CD14-positive monocyte (primary cell): ENCODE measurements at regions not wholly inside any gene's neighbourhood (a gene's known extent, or its start where the extent isn't known, plus 50 kb on each side); places are given as distances from the start of the nearest gene placed in this dataset.
"Not testable (repeated sequence)": the region's sequence is repeated elsewhere in the genome, so short reads cannot be mapped to it uniquely, and the experiment has no call there.

Experiments
- DNase-seq, 3 donors: peaks; one replicate each; pipeline ENCODE4 v3.0.0-alpha.2; 2011 to 2022
- H2AFZ ChIP-seq: 2 replicates; pipeline ENCODE4 v1.6.0; 2012; ENCODE audit warnings: mild to moderate bottlenecking, low read depth, low read length, inconsistent platforms; ENCODE audit not compliant: insufficient read depth, poor library complexity, severe bottlenecking
- H3K27ac ChIP-seq, 2 donors: 1 replicate in 1 of 2; 2 replicates in 1 of 2; pipeline ENCODE4 v1.5.1; 2012 to 2013; ENCODE audit warnings: low read length in 2 of 2, control low read depth in 1 of 2, inconsistent platforms in 1 of 2, low read depth in 1 of 2, mild to moderate bottlenecking in 1 of 2
- H3K27me3 ChIP-seq, 2 donors: one replicate each; pipeline versions ENCODE4 v1.6.0 to v1.6.1; 2011 to 2013; ENCODE audit warnings: low read length in 2 of 2; ENCODE audit not compliant: control insufficient read depth in 2 of 2, insufficient read depth in 2 of 2
- H3K36me3 ChIP-seq, 2 donors: replicated peaks in 1 of 2; 1 replicate in 1 of 2; 2 replicates in 1 of 2; pipeline versions ENCODE4 v1.5.1 to v1.6.1; 2012 to 2013; ENCODE audit warnings: low read length in 2 of 2, control low read depth in 1 of 2, inconsistent platforms in 1 of 2, mild to moderate bottlenecking in 1 of 2; ENCODE audit not compliant: insufficient read depth in 2 of 2, control insufficient read depth in 1 of 2
- H3K4me1 ChIP-seq, 2 donors: 1 replicate in 1 of 2; 2 replicates in 1 of 2; pipeline versions ENCODE4 v1.5.1 to v1.6.1; 2012 to 2013; ENCODE audit warnings: low read length in 2 of 2, control low read depth in 1 of 2, inconsistent platforms in 1 of 2, mild to moderate bottlenecking in 1 of 2, moderate library complexity in 1 of 2; ENCODE audit not compliant: insufficient read depth in 2 of 2, control insufficient read depth in 1 of 2
- H3K4me2 ChIP-seq: replicated peaks from 2 replicates; pipeline ENCODE3; 2012; ENCODE audit warnings: low read length, moderate library complexity, mild to moderate bottlenecking; ENCODE audit not compliant: poor library complexity, severe bottlenecking; ENCODE audit errors: extremely low read depth
- H3K4me3 ChIP-seq, 3 experiments: fragments of 200-600 bp in 1 of 3; sonication (generic) in 1 of 3; replicated peaks in 1 of 3; 1 replicate in 2 of 3; 2 replicates in 1 of 3; pipeline ENCODE4 v1.5.1; 2011 to 2013; ENCODE audit warnings: low read length in 3 of 3, mild to moderate bottlenecking in 3 of 3, control low read depth in 2 of 3, low read depth in 2 of 3, inconsistent platforms in 1 of 3, moderate library complexity in 1 of 3
- H3K79me2 ChIP-seq: 2 replicates; pipeline ENCODE4 v1.6.0; 2012; ENCODE audit warnings: mild to moderate bottlenecking, control low read depth, inconsistent platforms, low read length, moderate library complexity; ENCODE audit not compliant: insufficient read depth
- H3K9ac ChIP-seq: 2 replicates; pipeline ENCODE4 v1.6.0; 2017; ENCODE audit warnings: low read length, mild to moderate bottlenecking; ENCODE audit not compliant: insufficient read depth, poor library complexity, severe bottlenecking
- H3K9me3 ChIP-seq, 2 donors: replicated peaks in 1 of 2; 1 replicate in 1 of 2; 2 replicates in 1 of 2; pipeline versions ENCODE4 v1.5.1 to v1.6.1; 2012 to 2013; ENCODE audit warnings: low read length in 2 of 2, control low read depth in 1 of 2; ENCODE audit not compliant: control insufficient read depth in 1 of 2, insufficient read depth in 1 of 2
- H4K20me1 ChIP-seq: 2 replicates; pipeline ENCODE4 v1.6.0; 2012; ENCODE audit warnings: mild to moderate bottlenecking, low read length, control low read depth, moderate library complexity; ENCODE audit not compliant: insufficient read depth
- H3K27ac Mint-ChIP-seq, 7 donors: one replicate each; pipeline ENCODE4 v1.8.0; 2020; ENCODE audit warnings: mild to moderate bottlenecking in 7 of 7, mixed read lengths in 7 of 7, moderate library complexity in 6 of 7, inconsistent platforms in 2 of 7
- H3K27me3 Mint-ChIP-seq, 3 donors: one replicate each; pipeline ENCODE4 v1.8.0; 2021 to 2022; ENCODE audit warnings: low read depth in 3 of 3, mild to moderate bottlenecking in 3 of 3, mixed read lengths in 3 of 3, moderate library complexity in 3 of 3, inconsistent platforms in 1 of 3
- H3K36me3 Mint-ChIP-seq, 2 donors: one replicate each; pipeline ENCODE4 v1.8.0; 2020; ENCODE audit warnings: mixed read lengths in 2 of 2, inconsistent platforms in 1 of 2, mild to moderate bottlenecking in 1 of 2
- H3K4me1 Mint-ChIP-seq: one replicate; pipeline ENCODE4 v1.8.0; 2020; ENCODE audit warnings: mild to moderate bottlenecking, mixed read lengths
- H3K4me3 Mint-ChIP-seq, 2 donors: one replicate each; pipeline ENCODE4 v1.8.0; 2020; ENCODE audit warnings: mild to moderate bottlenecking in 2 of 2, mixed read lengths in 2 of 2, moderate library complexity in 1 of 2
- H3K9me3 Mint-ChIP-seq, 7 donors: one replicate each; pipeline ENCODE4 v1.8.0; 2020 to 2022; ENCODE audit warnings: mixed read lengths in 7 of 7, mild to moderate bottlenecking in 6 of 7, moderate library complexity in 6 of 7, inconsistent platforms in 2 of 7
- CTCF ChIP-seq: fragments of 200-600 bp; IDR thresholded peaks from one replicate; pipeline ENCODE4 v1.8.0; 2022; ENCODE audit warnings: antibody characterized with exemption, mild to moderate bottlenecking
- whole genome bisulfite sequencing: methylation state at CpG from one replicate; pipeline ENCODE4 v1.1.5; 2013; ENCODE audit warnings: missing lambda C conversion rate; ENCODE audit not compliant: insufficient coverage; 5-methylcytosine and 5-hydroxymethylcytosine counted together
- intact Hi-C, 2 donors: fragments of 100-400 bp; cut with micrococcal nuclease; formaldehyde crosslinking; loops; one replicate each; pipeline versions ENCODE4 v1.15.0 to v1.15.1; 2023

DNA sequence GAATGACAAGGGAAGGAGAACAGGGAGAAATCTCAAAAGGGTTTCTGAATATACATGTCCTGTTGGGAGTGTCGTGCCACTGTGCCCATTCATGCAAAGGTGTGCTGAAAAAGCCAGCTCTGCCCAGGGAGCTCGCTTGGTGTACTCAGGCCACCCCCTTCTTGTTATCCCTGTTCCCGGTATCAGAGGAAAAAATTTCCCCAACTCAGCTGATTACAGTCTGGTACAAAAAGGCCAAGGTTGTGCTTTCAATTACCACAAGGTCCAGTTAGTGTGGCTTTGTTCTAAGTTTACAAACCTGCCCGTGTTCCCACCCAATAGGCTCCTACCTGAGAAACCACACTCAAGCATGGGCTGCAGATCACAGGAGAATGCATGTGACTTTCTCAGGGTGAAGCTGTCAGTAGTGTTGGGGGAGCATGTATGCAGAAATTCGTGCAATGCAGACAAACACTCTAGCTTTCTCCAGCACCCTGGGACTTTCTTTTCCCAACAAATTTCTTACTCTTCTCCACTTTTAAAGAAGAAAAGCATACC is 648.5 kb downstream of the NR2F2 start:
- H2AFZ ChIP-seq = no peak overlapping the region
- H3K27ac ChIP-seq = no peak overlapping the region
- no peak overlapping the region for H3K4me2 ChIP-seq
- 80% methylated on average over 3 of the region's 5 CpGs for WGBS
- H3K36me3 Mint-ChIP-seq = no peaks in the 10 kb centered on the region
- no peak overlapping the region for H3K4me3 Mint-ChIP-seq
- no peak for TF ChIP-seq CTCF
- H3K4me1 Mint-ChIP-seq = no peaks in the 10 kb centered on the region
- H3K9me3 ChIP-seq = peaks cover 0 to 5% of the 10 kb centered on the region in 2 donors
- H3K9me3 Mint-ChIP-seq = peaks cover 0 to 7% (median 0%) of the 10 kb centered on the region in 7 donors
- no peaks in the 10 kb centered on the region for H4K20me1 ChIP-seq
- no peaks in the 10 kb centered on the region for H3K79me2 ChIP-seq
- no peaks in the 10 kb centered on the region for H3K27me3 ChIP-seq
- H3K36me3 ChIP-seq = no peaks in the 10 kb centered on the region
- intact Hi-C loops = no loop called here
- DNase-seq = no peak
- peaks cover 0 to 2% (median 0%) of the 10 kb centered on the region in 3 donors for H3K27me3 Mint-ChIP-seq
- H3K4me1 ChIP-seq = no peaks in the 10 kb centered on the region
- no peak overlapping the region for H3K9ac ChIP-seq
- no peak overlapping the region for H3K4me3 ChIP-seq
- H3K27ac Mint-ChIP-seq = no peak overlapping the region

GRCh38 chr15:96984121-96984671 is 653.7 kb downstream of the NR2F2 start:
- H3K4me1 Mint-ChIP-seq, H4K20me1 ChIP-seq, H3K27me3 Mint-ChIP-seq, H3K4me3 ChIP-seq, H3K27me3 ChIP-seq, intact Hi-C loops, H3K4me1 ChIP-seq, DNase-seq, H3K27ac ChIP-seq, H2AFZ ChIP-seq, H3K9ac ChIP-seq, H3K36me3 Mint-ChIP-seq, H3K79me2 ChIP-seq, H3K4me3 Mint-ChIP-seq, H3K36me3 ChIP-seq, H3K27ac Mint-ChIP-seq, H3K4me2 ChIP-seq: not testable (repeated sequence)
- H3K9me3 Mint-ChIP-seq = peaks cover 0 to 14% (median 5%) of the 10 kb centered on the region in 7 donors
- peaks cover 3 to 15% of the 10 kb centered on the region in 2 donors for H3K9me3 ChIP-seq
- 97% methylated on average over 43 of the region's 58 CpGs for WGBS
